ENCODE measurements at regions not wholly inside any gene's neighbourhood (a gene's known extent, or its start where the extent isn't known, plus 50 kb on each side); places are given as distances from the start of the nearest gene placed in this dataset.

GRCh38 chr22:46079093-46079860 is 71.0 kb upstream of the PPARA start:
- DNase-seq: no peak
- Histone ChIP-seq H3K36me3 (ENCODE audit: control insufficient read depth, insufficient read depth, low read length) (no peaks in the 10 kb centered on the region), H3K27me3 (ENCODE audit: control insufficient read depth, insufficient read depth, low read length, poor library complexity, severe bottlenecking) (peaks cover 10% of the 10 kb centered on the region), H3K4me1 (ENCODE audit: control insufficient read depth, insufficient read depth, low read length) (no peaks in the 10 kb centered on the region), H3K27ac (ENCODE audit: low read depth, low read length) (no peak overlapping the region), H3K9ac (ENCODE audit: extremely low read depth, low read length, poor library complexity, severe bottlenecking) (no peak overlapping the region), H3K4me3 (ENCODE audit: low read length) (no peak overlapping the region), H3K9me3 (ENCODE audit: control insufficient read depth, low read length) (no peaks in the 10 kb centered on the region)
- no peaks in the 10 kb centered on the region for H3K9me3 Mint-ChIP-seq
- no peak overlapping the region for H3K27ac Mint-ChIP-seq
- TF ChIP-seq CTCF (conservative IDR thresholded peaks at IDR 0.05): no peak
- WGBS, 2 experiments (ENCODE audit: insufficient coverage in 1 of 2, insufficient read length in 1 of 2): 94 to 100% methylated on average over 6 to 21 of the region's 21 CpGs
- H3K4me1 Mint-ChIP-seq: no peaks in the 10 kb centered on the region
- H3K36me3 Mint-ChIP-seq (ENCODE audit: low read depth): no peaks in the 10 kb centered on the region
- peaks cover 5% of the 10 kb centered on the region for H3K27me3 Mint-ChIP-seq (ENCODE audit: insufficient read depth)
- H3K4me3 Mint-ChIP-seq: no peak overlapping the region

GRCh38 chr22:46079861-46080821 is 70.2 kb upstream of the PPARA start:
- H3K9me3 Mint-ChIP-seq: no peaks in the 10 kb centered on the region
- H3K4me1 Mint-ChIP-seq: no peaks in the 10 kb centered on the region
- Histone ChIP-seq H3K36me3 (ENCODE audit: control insufficient read depth, insufficient read depth, low read length) (no peaks in the 10 kb centered on the region), H3K4me3 (ENCODE audit: low read length) (no peak overlapping the region), H3K27ac (ENCODE audit: low read depth, low read length) (no peak overlapping the region), H3K4me1 (ENCODE audit: control insufficient read depth, insufficient read depth, low read length) (no peaks in the 10 kb centered on the region), H3K9me3 (ENCODE audit: control insufficient read depth, low read length) (no peaks in the 10 kb centered on the region), H3K27me3 (ENCODE audit: control insufficient read depth, insufficient read depth, low read length, poor library complexity, severe bottlenecking) (peaks cover 2% of the 10 kb centered on the region), H3K9ac (ENCODE audit: extremely low read depth, low read length, poor library complexity, severe bottlenecking) (no peak overlapping the region)
- 95% methylated on average over 39 to 57 of the region's 57 CpGs for WGBS, 2 experiments (ENCODE audit: insufficient coverage in 1 of 2, insufficient read length in 1 of 2)
- no peak for TF ChIP-seq CTCF (conservative IDR thresholded peaks at IDR 0.05)
- no peak overlapping the region for H3K27ac Mint-ChIP-seq
- H3K36me3 Mint-ChIP-seq (ENCODE audit: low read depth): no peaks in the 10 kb centered on the region
- H3K27me3 Mint-ChIP-seq (ENCODE audit: insufficient read depth): peaks cover 3% of the 10 kb centered on the region
- H3K4me3 Mint-ChIP-seq: no peak overlapping the region
- DNase-seq: no peak

GRCh38 chr22:46081036-46081830 is 69.1 kb upstream of the PPARA start:
- WGBS, 2 experiments (ENCODE audit: insufficient coverage in 1 of 2, insufficient read length in 1 of 2): 94 to 95% methylated on average over 15 to 25 of the region's 25 CpGs

More at GRCh38 chr22:46081036-46081830, 69.1 kb upstream of the PPARA start:
- Histone ChIP-seq H3K27ac (ENCODE audit: low read depth, low read length) (no peak overlapping the region), H3K27me3 (ENCODE audit: control insufficient read depth, insufficient read depth, low read length, poor library complexity, severe bottlenecking) (no peaks in the 10 kb centered on the region), H3K9ac (ENCODE audit: extremely low read depth, low read length, poor library complexity, severe bottlenecking) (no peak overlapping the region), H3K4me3 (ENCODE audit: low read length) (no peak overlapping the region), H3K9me3 (ENCODE audit: control insufficient read depth, low read length) (no peaks in the 10 kb centered on the region), H3K36me3 (ENCODE audit: control insufficient read depth, insufficient read depth, low read length) (no peaks in the 10 kb centered on the region), H3K4me1 (ENCODE audit: control insufficient read depth, insufficient read depth, low read length) (no peaks in the 10 kb centered on the region)
- TF ChIP-seq CTCF (conservative IDR thresholded peaks at IDR 0.05): no peak
- no peaks in the 10 kb centered on the region for H3K9me3 Mint-ChIP-seq
- H3K4me1 Mint-ChIP-seq: no peaks in the 10 kb centered on the region
- H3K27ac Mint-ChIP-seq: no peak overlapping the region
- no peak for DNase-seq
- H3K27me3 Mint-ChIP-seq (ENCODE audit: insufficient read depth): peaks cover 3% of the 10 kb centered on the region
- no peak overlapping the region for H3K4me3 Mint-ChIP-seq
- no peaks in the 10 kb centered on the region for H3K36me3 Mint-ChIP-seq (ENCODE audit: low read depth)

All from endodermal cell (in vitro differentiated cells).